ENCODE measurements at regions not wholly inside any gene's neighbourhood (a gene's known extent, or its start where the extent isn't known, plus 50 kb on each side); places are given as distances from the start of the nearest gene placed in this dataset.

- TF ChIP-seq EZH2 (IDR thresholded peaks at IDR 0.05; ENCODE audit: insufficient read depth, poor library complexity, severe bottlenecking) (no peak), EZH2phosphoT487 (IDR thresholded peaks at IDR 0.05; ENCODE audit: insufficient read depth, low read depth) (no peak)
Observed at GRCh38 chr10:6782378-6782777, 202.3 kb upstream of the PRKCQ start.
